ENCODE measurements at regions not wholly inside any gene's neighbourhood (a gene's known extent, or its start where the extent isn't known, plus 50 kb on each side); places are given as distances from the start of the nearest gene placed in this dataset.

GRCh38 chr2:12881952-12882351 is 165.2 kb downstream of the TRIB2 start:
- TF ChIP-seq CTCF (conservative IDR thresholded peaks at IDR 0.05 in 1 of 2, IDR thresholded peaks at IDR 0.05 in 1 of 2; ENCODE audit: low read depth in 1 of 2, low read length in 2 of 2) = no peak
- no peak for TF ChIP-seq EZH2 (IDR thresholded peaks at IDR 0.05; ENCODE audit: low read length, missing control alignments)
